Aorta (tissue), 5 donors: ENCODE measurements at regions not wholly inside any gene's neighbourhood (a gene's known extent, or its start where the extent isn't known, plus 50 kb on each side); places are given as distances from the start of the nearest gene placed in this dataset.
A peak's percentile ranks its signal among the peaks of the same experiment; 100 is the strongest.

ENCODE experiments used
- ATAC-seq: fragments of 200-7000 bp; cut with Tn5 transposase; one replicate; pipeline ENCODE4 v1.9.1; 2022; ENCODE audit warnings: moderate library complexity; ENCODE audit not compliant: low FRiP score
- DNase-seq, 2 donors: peaks; one replicate each; pipeline ENCODE4 v3.0.0-alpha.2; 2020
- H3K27ac ChIP-seq, 2 donors: one replicate each; pipeline ENCODE4 v1.5.1; 2013; ENCODE audit warnings: low read length in 2 of 2, mild to moderate bottlenecking in 2 of 2, moderate library complexity in 2 of 2, control low read depth in 1 of 2, inconsistent platforms in 1 of 2, low read depth in 1 of 2
- H3K27me3 ChIP-seq, 2 donors: one replicate each; pipeline ENCODE4 v1.6.1; 2013; ENCODE audit warnings: control low read depth in 1 of 2, low read length in 1 of 2, mild to moderate bottlenecking in 1 of 2, moderate library complexity in 1 of 2; ENCODE audit not compliant: insufficient read depth in 2 of 2, control insufficient read depth in 1 of 2
- H3K36me3 ChIP-seq, 2 donors: one replicate each; pipeline ENCODE4 v1.6.1; 2013; ENCODE audit warnings: control low read depth in 1 of 2, low read length in 1 of 2, mild to moderate bottlenecking in 1 of 2; ENCODE audit not compliant: insufficient read depth in 2 of 2, control insufficient read depth in 1 of 2
- H3K4me1 ChIP-seq, 2 donors: one replicate each; pipeline ENCODE4 v1.6.1; 2013; ENCODE audit warnings: low read length in 2 of 2, control low read depth in 1 of 2, mild to moderate bottlenecking in 1 of 2, moderate library complexity in 1 of 2; ENCODE audit not compliant: insufficient read depth in 2 of 2, control insufficient read depth in 1 of 2
- H3K4me3 ChIP-seq, 2 donors: one replicate each; pipeline ENCODE4 v1.5.1; 2013; ENCODE audit warnings: low read length in 2 of 2, control low read depth in 1 of 2, mild to moderate bottlenecking in 1 of 2
- H3K9me3 ChIP-seq: one replicate; pipeline ENCODE4 v1.6.1; 2013; ENCODE audit warnings: mild to moderate bottlenecking, low read length; ENCODE audit not compliant: control insufficient read depth
- WGBS, 2 donors: extraction: QIAGEN DNeasy Blood & Tissue Kit; methylation state at CpG; one replicate each; pipeline ENCODE4 v1.1.7; 2013; 5-methylcytosine and 5-hydroxymethylcytosine counted together
- intact Hi-C, 2 donors: fragments of 100-400 bp; cut with DNase I; formaldehyde crosslinking; loops; one replicate each; pipeline versions ENCODE4 v1.14.2 to v1.15.0; 2022
- donor health status: healthy with polysubstance abuse.
- donor health status: Bipolar disorder and iron deficiency.
- donor health status: DM: no; HTN: no; CAD: no.
- donor health status: DM: no; HTN: no; CAD: no.
- donor health status: DM: yes; HTN: yes; CAD: no.

DNA sequence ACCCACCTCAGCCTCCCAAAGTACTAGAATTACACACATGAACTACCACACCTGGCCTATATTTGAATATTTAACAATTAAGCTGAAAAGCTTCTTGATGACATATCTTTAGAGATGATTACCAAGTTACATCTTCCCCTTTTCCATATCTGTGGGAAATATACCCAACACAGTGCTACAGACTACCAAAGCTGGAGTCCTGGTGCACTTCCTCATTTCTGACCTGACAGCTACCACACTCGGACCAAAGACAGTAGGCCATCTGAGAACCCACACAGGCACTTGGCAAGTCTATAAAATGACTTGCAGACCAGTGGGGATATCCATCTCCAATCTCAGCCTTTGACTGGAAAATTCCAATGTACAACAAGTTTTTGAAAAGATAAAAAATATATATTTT, 270.4 kb upstream of the KLF14 start:
- Histone ChIP-seq H3K27ac (no peak overlapping the region), H3K27me3 (no peaks in the 10 kb centered on the region), H3K36me3 (no peaks in the 10 kb centered on the region), H3K9me3 (peaks cover 2% of the 10 kb centered on the region), H3K4me3 (no peak overlapping the region), H3K4me1 (peaks cover 1 to 10% of the 10 kb centered on the region in 2 donors)
- 0% methylated on average over 1 of the region's 1 CpG for WGBS, 2 donors
- intact Hi-C loops, result loop anchor here in 1 of 2 donors (10.0 kb wide), 1 partner anchor 110 kb away; no protein-coding TSS in a partner anchor
- DNase-seq (no peak), ATAC-seq (no peak)

DNA sequence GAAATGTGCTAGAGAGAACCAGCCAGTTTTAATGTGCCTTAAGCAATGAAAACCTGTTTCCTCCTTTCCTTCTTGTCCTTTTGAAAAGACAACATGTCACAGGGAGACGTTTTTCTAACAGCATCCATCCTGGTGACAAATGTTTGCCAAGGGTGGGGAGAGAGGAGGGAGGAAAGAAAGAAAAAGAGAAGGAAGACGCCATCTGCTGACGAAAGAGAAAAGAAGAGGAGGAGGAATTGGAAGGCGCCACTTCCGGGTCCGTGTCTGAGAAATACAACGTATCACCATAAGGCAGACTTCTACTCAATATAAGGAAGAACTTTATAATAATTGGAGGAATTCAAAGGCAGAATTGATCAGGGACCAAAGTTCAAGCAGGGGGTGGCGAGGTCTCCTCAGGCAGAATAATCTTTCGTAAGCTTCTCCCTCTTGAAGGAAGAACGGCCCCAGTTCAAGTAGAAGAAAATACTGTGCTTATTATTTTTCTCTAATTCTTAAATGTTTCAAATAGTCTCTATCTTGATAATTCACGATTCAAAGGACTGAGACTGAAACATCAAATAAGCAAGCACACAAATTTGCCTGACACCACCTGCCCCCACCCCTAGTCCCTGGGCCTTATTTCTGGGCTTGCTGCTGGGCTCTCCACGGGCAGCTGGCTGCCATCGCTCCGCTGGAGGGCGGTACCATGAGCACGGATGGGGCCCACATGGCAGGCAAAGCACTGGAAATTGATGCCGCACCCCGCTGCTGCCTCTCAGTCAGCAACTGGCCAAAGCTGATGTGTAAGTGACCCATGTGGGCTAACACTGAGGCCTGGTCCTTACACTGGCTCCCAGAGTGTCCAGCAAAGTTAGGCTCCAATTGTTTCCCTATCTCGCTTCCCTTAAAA, 273.7 kb upstream of the KLF14 start:
- Histone ChIP-seq H3K27ac (peak overlapping the region in 1 of 2 donors; percentile 25), H3K36me3 (no peaks in the 10 kb centered on the region), H3K4me3 (no peak overlapping the region), H3K27me3 (no peaks in the 10 kb centered on the region), H3K4me1 (peaks cover 6 to 9% of the 10 kb centered on the region in 2 donors), H3K9me3 (no peaks in the 10 kb centered on the region)
- intact Hi-C loops, result loop anchor here (5.0 to 10.0 kb wide), 2 partner anchors 85 to 113 kb away; no protein-coding TSS in a partner anchor
- DNase-seq (peak; percentile 66 to 81), ATAC-seq (peak; percentile 75)
- 37 to 39% methylated on average over 19 of the region's 19 CpGs for WGBS, 2 donors

DNA sequence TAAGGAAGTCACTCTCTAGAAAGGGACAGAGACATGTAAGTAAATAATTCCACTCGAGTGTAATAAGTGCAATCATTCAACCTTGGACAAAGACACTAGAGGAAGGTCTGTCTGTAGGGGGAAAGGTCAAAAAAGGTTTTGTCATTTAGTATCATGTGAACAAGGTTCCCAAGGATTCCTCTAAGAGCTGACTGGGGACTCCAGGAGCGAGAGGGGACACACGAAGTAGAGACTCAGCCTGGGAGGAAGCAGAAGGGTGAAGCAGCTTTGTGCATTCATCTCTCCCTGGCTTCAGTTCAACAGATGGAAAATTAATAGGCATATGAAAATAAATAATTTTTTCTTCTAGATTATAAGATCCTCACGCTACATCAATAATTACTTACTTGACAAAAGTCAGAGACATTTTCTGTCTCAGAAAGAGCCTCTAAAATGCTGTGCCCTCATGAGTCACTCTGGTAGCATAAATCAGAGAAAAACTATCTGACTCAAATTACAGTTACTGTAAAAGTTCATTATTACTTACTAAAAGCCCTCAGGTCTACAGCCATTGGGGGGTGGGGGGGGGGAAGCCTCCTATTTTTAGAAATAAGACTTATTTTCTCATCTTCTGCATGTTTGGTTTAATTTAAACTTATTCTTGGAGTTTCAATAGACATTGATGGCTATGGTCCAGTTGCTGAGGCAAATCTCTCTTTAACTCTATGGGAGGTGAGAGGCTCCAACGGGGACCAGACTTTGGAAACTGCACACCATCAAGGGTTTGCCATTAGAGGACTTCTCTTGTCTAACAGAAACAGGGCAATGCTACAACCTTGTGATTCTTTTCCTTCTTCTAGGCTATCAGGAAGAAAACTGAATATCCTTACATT, 275.1 kb upstream of the KLF14 start:
- DNase-seq (no peak), ATAC-seq (no peak)
- Histone ChIP-seq H3K36me3 (no peaks in the 10 kb centered on the region), H3K27me3 (no peaks in the 10 kb centered on the region), H3K27ac (peak overlapping the region in 1 of 2 donors; percentile 46), H3K4me1 (peaks cover 6 to 12% of the 10 kb centered on the region in 2 donors), H3K4me3 (no peak overlapping the region), H3K9me3 (no peaks in the 10 kb centered on the region)
- intact Hi-C loops, result loop anchor here (5.0 to 10.0 kb wide), 2 partner anchors 87 to 114 kb away; no protein-coding TSS in a partner anchor
- 56 to 70% methylated on average over 5 of the region's 5 CpGs for whole genome bisulfite sequencing, 2 donors

DNA sequence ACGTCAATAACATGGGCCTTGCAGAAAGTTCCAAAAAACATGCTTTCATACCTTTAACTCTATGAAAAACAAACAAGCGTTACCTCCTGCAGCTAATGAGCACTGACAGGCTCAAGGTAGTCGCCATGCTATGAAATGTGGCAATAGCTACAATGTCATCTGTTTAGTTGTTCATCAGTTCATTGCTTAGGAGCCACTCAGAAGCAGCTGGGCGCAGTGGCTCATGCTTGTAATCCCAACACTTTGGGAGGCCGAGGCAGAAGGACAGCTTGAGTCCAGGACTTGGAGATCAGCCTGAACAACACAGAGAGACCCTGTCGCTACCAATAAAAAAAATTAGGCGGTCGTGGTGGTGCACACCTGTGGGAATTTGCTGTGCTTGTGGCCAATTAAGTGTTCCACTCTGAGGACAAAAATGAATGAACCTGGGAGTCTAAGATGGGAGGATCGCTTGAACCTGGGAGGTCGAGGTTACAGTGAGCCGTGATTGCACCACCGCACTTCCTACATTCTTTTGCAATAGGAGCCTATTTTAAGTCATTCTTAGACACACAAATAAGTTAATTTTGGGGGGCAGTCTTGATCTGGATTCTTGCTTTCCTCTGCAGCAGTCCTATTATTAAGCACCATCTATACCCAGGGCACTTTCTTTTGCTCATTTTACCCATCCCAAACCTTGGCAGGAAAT, 276.2 kb upstream of the KLF14 start:
- Histone ChIP-seq H3K27ac (no peak overlapping the region), H3K27me3 (no peaks in the 10 kb centered on the region), H3K4me1 (peaks cover 6 to 12% of the 10 kb centered on the region in 2 donors), H3K9me3 (no peaks in the 10 kb centered on the region), H3K4me3 (no peak overlapping the region), H3K36me3 (no peaks in the 10 kb centered on the region)
- WGBS, 2 donors, result 94 to 96% methylated on average over 12 of the region's 12 CpGs
- DNase-seq (no peak), ATAC-seq (no peak)
- intact Hi-C loops, result loop anchor here in 1 of 2 donors (5.0 kb wide), 1 partner anchor 113 kb away; no protein-coding TSS in a partner anchor

DNA sequence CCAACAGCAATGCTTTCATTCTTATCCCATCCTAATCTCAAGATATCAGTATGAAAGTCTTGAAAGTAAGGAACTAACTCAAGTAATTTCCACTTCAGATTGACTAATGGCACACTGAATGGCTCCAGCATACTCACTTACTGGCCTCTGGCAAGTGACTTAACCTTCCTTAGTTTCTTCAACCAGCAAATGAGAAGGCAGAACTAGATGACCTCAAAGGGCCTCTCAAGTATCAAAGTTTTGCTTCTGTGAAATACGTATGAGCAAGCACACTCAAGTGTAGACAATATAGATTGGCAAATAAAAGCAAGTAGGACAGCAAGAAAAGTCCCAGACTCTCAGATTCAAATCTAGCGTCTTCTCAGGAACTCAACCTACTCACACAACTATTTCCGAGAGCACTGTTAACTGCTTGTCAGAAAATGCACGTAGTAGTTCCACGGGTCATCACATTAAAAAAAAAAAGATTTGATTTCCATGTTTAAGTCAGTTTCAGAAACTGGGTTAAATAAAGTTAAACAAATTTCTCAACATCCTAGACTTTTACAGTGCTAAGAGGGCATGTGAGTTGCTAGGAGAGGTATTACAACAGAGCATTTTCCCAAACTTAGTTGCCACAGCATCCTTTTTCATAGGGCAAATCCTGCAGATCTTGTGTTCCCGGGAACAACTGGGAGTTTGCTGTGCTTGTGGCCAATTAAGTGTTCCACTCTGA, 276.9 kb upstream of the KLF14 start:
- peaks cover 6 to 12% of the 10 kb centered on the region in 2 donors for H3K4me1 ChIP-seq
- ATAC-seq (peak; percentile 41), DNase-seq (no peak)
- no peaks in the 10 kb centered on the region for H3K27me3 ChIP-seq
- peak overlapping the region in 1 of 2 donors; percentile 1 for H3K27ac ChIP-seq
- intact Hi-C loops, result loop anchor here in 1 of 2 donors (5.0 kb wide), 1 partner anchor 114 kb away; no protein-coding TSS in a partner anchor
- H3K9me3 ChIP-seq, result no peaks in the 10 kb centered on the region
- no peaks in the 10 kb centered on the region for H3K36me3 ChIP-seq
- 82 to 86% methylated on average over 6 of the region's 6 CpGs for WGBS, 2 donors
- no peak overlapping the region for H3K4me3 ChIP-seq

DNA sequence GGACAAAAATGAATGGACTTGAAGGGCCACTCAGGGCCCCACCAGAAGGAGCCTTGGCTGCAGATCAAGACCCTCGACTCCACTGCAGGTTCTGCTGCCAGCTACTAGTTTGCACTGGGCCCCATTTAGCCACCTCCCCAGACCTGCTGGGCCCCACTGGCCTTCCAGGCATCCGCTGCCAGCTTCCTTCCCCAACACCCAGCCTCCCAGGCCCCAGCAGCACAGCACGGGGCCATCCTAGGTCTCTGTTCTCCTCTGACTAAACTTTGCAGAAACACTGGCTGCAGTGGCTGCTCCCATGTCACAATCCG, 277.4 kb upstream of the KLF14 start:
- peak in 1 of 2 donors; percentile 47 for DNase-seq
- H3K4me3 ChIP-seq, result no peak overlapping the region
- intact Hi-C loops, result loop anchor here in 1 of 2 donors (5.0 kb wide), 1 partner anchor 114 kb away; no protein-coding TSS in a partner anchor
- peaks cover 6 to 12% of the 10 kb centered on the region in 2 donors for H3K4me1 ChIP-seq
- H3K27ac ChIP-seq, result peak overlapping the region in 1 of 2 donors; percentile 1
- peak; percentile 47 for ATAC-seq
- WGBS, 2 donors, result 74 to 83% methylated on average over 4 of the region's 4 CpGs
- H3K27me3 ChIP-seq, result no peaks in the 10 kb centered on the region
- no peaks in the 10 kb centered on the region for H3K36me3 ChIP-seq
- H3K9me3 ChIP-seq, result no peaks in the 10 kb centered on the region

DNA sequence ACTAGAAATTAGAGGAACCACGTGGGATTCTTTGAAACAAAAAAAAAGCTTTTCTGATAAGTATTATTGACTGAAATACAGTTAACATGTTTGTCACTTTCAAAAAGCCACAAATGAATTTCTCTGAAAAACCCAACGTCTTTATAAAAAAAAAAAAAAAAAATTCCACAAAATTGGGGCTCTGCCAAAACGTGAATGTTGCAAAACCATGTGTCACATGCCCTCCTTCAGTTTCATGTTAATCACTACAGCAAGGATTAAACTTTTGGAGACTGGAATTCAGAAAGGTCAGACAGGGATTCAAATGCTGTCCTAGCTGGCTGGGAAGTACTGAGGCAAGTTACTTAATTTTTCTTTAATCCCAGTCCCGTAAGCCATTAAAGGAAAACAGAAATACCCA, 278.0 kb upstream of the KLF14 start:
- peak; percentile 72 for ATAC-seq
- Histone ChIP-seq H3K4me3 (no peak overlapping the region), H3K4me1 (peaks cover 6 to 12% of the 10 kb centered on the region in 2 donors), H3K27ac (no peak overlapping the region), H3K36me3 (no peaks in the 10 kb centered on the region), H3K27me3 (no peaks in the 10 kb centered on the region), H3K9me3 (no peaks in the 10 kb centered on the region)
- intact Hi-C loops, result loop anchor here in 1 of 2 donors (5.0 kb wide), 1 partner anchor 115 kb away; no protein-coding TSS in a partner anchor
- DNase-seq, result no peak
- 15 to 16% methylated on average over 4 of the region's 4 CpGs for WGBS, 2 donors
